ENCODE measurements at regions not wholly inside any gene's neighbourhood (a gene's known extent, or its start where the extent isn't known, plus 50 kb on each side); places are given as distances from the start of the nearest gene placed in this dataset.

GRCh38 chr3:175914785-175915184 lies 1055.7 kb downstream of the NAALADL2 start:
- TF ChIP-seq CTCF (IDR thresholded peaks at IDR 0.05; ENCODE audit: insufficient read depth, low read depth, low read length) (no peak), EZH2 (IDR thresholded peaks at IDR 0.05; ENCODE audit: insufficient read depth, low read length) (no peak)
- no peak overlapping the region for H3K4me3 ChIP-seq (ENCODE audit: insufficient read depth, low read depth, low read length)
- no peak overlapping the region for H3K9ac ChIP-seq (ENCODE audit: low read length)
- H3K79me2 ChIP-seq (ENCODE audit: insufficient read depth, low read length), result no peaks in the 10 kb centered on the region
- H3K4me2 ChIP-seq (ENCODE audit: low read length), result no peak overlapping the region
- DNase-seq (ENCODE audit: low read depth), result no peak
- no peaks in the 10 kb centered on the region for H3K36me3 ChIP-seq (ENCODE audit: insufficient read depth, low read length)
- Mint-ChIP-seq H3K27me3 (ENCODE audit: low read depth, unreplicated experiment) (no peaks in the 10 kb centered on the region), H3K27ac (ENCODE audit: unreplicated experiment) (no peak overlapping the region), H3K9me3 (ENCODE audit: unreplicated experiment) (peaks cover 5% of the 10 kb centered on the region), H3K4me3 (ENCODE audit: unreplicated experiment) (no peak overlapping the region), H3K4me1 (ENCODE audit: low read depth, unreplicated experiment) (no peaks in the 10 kb centered on the region), H3K36me3 (ENCODE audit: low read depth, unreplicated experiment) (no peaks in the 10 kb centered on the region)
- no peaks in the 10 kb centered on the region for H3K4me1 ChIP-seq (ENCODE audit: insufficient read depth, low read length)
- no peaks in the 10 kb centered on the region for H3K27me3 ChIP-seq (ENCODE audit: insufficient read depth, low read length)
- FAIRE-seq, result no peak
- no peak overlapping the region for H2AFZ ChIP-seq (ENCODE audit: low read depth, low read length)
- no peaks in the 10 kb centered on the region for H4K20me1 ChIP-seq (ENCODE audit: insufficient read depth, low read length)
- H3K27ac ChIP-seq (ENCODE audit: low read depth, low read length), result no peak overlapping the region
- peaks cover 3% of the 10 kb centered on the region for H3K9me3 ChIP-seq (ENCODE audit: insufficient read depth, low read depth, low read length)

- H3K9ac ChIP-seq (ENCODE audit: low read length), result no peak overlapping the region
- Mint-ChIP-seq H3K4me3 (ENCODE audit: unreplicated experiment) (no peak overlapping the region), H3K27me3 (ENCODE audit: low read depth, unreplicated experiment) (no peaks in the 10 kb centered on the region), H3K27ac (ENCODE audit: unreplicated experiment) (no peak overlapping the region), H3K36me3 (ENCODE audit: low read depth, unreplicated experiment) (no peaks in the 10 kb centered on the region), H3K4me1 (ENCODE audit: low read depth, unreplicated experiment) (no peaks in the 10 kb centered on the region), H3K9me3 (ENCODE audit: unreplicated experiment) (peaks cover under 1% of the 10 kb centered on the region)
- no peaks in the 10 kb centered on the region for H3K27me3 ChIP-seq (ENCODE audit: insufficient read depth, low read length)
- H3K9me3 ChIP-seq (ENCODE audit: insufficient read depth, low read depth, low read length), result no peaks in the 10 kb centered on the region
- no peak overlapping the region for H3K4me2 ChIP-seq (ENCODE audit: low read length)
- no peak for FAIRE-seq
- no peak for DNase-seq (ENCODE audit: low read depth)
- no peak overlapping the region for H2AFZ ChIP-seq (ENCODE audit: low read depth, low read length)
- no peak overlapping the region for H3K4me3 ChIP-seq (ENCODE audit: insufficient read depth, low read depth, low read length)
- no peak overlapping the region for H3K27ac ChIP-seq (ENCODE audit: low read depth, low read length)
- H4K20me1 ChIP-seq (ENCODE audit: insufficient read depth, low read length), result no peaks in the 10 kb centered on the region
- H3K4me1 ChIP-seq (ENCODE audit: insufficient read depth, low read length), result no peaks in the 10 kb centered on the region
- TF ChIP-seq EZH2 (IDR thresholded peaks at IDR 0.05; ENCODE audit: insufficient read depth, low read length) (no peak), CTCF (IDR thresholded peaks at IDR 0.05; ENCODE audit: insufficient read depth, low read depth, low read length) (no peak)
- no peaks in the 10 kb centered on the region for H3K79me2 ChIP-seq (ENCODE audit: insufficient read depth, low read length)
- H3K36me3 ChIP-seq (ENCODE audit: insufficient read depth, low read length), result no peaks in the 10 kb centered on the region
These were observed 1054.2 kb downstream of the NAALADL2 start for GRCh38 chr3:175913286-175913685.

- Histone ChIP-seq H3K79me2 (ENCODE audit: insufficient read depth, low read length) (no peaks in the 10 kb centered on the region), H3K27me3 (ENCODE audit: insufficient read depth, low read length) (no peaks in the 10 kb centered on the region), H4K20me1 (ENCODE audit: insufficient read depth, low read length) (no peaks in the 10 kb centered on the region), H3K4me3 (ENCODE audit: insufficient read depth, low read depth, low read length) (no peak overlapping the region), H3K4me2 (ENCODE audit: low read length) (no peak overlapping the region), H2AFZ (ENCODE audit: low read depth, low read length) (no peak overlapping the region), H3K27ac (ENCODE audit: low read depth, low read length) (no peak overlapping the region), H3K4me1 (ENCODE audit: insufficient read depth, low read length) (no peaks in the 10 kb centered on the region), H3K9ac (ENCODE audit: low read length) (no peak overlapping the region), H3K36me3 (ENCODE audit: insufficient read depth, low read length) (no peaks in the 10 kb centered on the region), H3K9me3 (ENCODE audit: insufficient read depth, low read depth, low read length) (no peaks in the 10 kb centered on the region)
- H3K4me1 Mint-ChIP-seq (ENCODE audit: low read depth, unreplicated experiment), result no peaks in the 10 kb centered on the region
- FAIRE-seq (no peak), DNase-seq (ENCODE audit: low read depth) (no peak)
- peaks cover 8% of the 10 kb centered on the region for H3K9me3 Mint-ChIP-seq (ENCODE audit: unreplicated experiment)
- no peak overlapping the region for H3K27ac Mint-ChIP-seq (ENCODE audit: unreplicated experiment)
- H3K4me3 Mint-ChIP-seq (ENCODE audit: unreplicated experiment), result no peak overlapping the region
- H3K36me3 Mint-ChIP-seq (ENCODE audit: low read depth, unreplicated experiment), result no peaks in the 10 kb centered on the region
- TF ChIP-seq EZH2 (IDR thresholded peaks at IDR 0.05; ENCODE audit: insufficient read depth, low read length) (no peak), CTCF (IDR thresholded peaks at IDR 0.05; ENCODE audit: insufficient read depth, low read depth, low read length) (no peak)
- no peaks in the 10 kb centered on the region for H3K27me3 Mint-ChIP-seq (ENCODE audit: low read depth, unreplicated experiment)
These were observed 1052.8 kb downstream of the NAALADL2 start for GRCh38 chr3:175911937-175912336.

Measured in astrocyte (in vitro differentiated cells and primary cell).